SK-N-SH (cell line): ENCODE measurements at regions not wholly inside any gene's neighbourhood (a gene's known extent, or its start where the extent isn't known, plus 50 kb on each side); places are given as distances from the start of the nearest gene placed in this dataset.

ENCODE experiments used
- CTCF ChIA-PET: fragments of 300-600, 350-600 bp; formaldehyde crosslinking; extraction: SDS; loops from one replicate; lab custom pipeline; 2021; lab: Yijun Ruan, JAX
- POLR2A ChIA-PET: fragments of 350-600 bp; sonication (Branson Sonifier 250); formaldehyde crosslinking; extraction: SDS; loops from one replicate; lab custom pipeline; 2020; ENCODE audit warnings: antibody characterized with exemption, inconsistent platforms; lab: Yijun Ruan, JAX
- DNase-seq: peaks from one replicate; pipeline ENCODE4 v3.0.0; 2012
- H2AFZ ChIP-seq: fragments of 200-600 bp; sonication (generic); 2 replicates; pipeline ENCODE4 v1.8.1; 2016; ENCODE audit warnings: antibody characterized with exemption, mild to moderate bottlenecking, low read depth
- H3F3A ChIP-seq: fragments of 200-600 bp; sonication (generic); replicated peaks from 2 replicates; pipeline ENCODE3; 2016; ENCODE audit warnings: antibody characterized with exemption, mild to moderate bottlenecking; ENCODE audit not compliant: insufficient read depth
- H3K27ac ChIP-seq, 2 experiments: fragments of 200-500 bp in 1 of 2; fragments of 200-600 bp in 1 of 2; sonication (Bioruptor generic) in 1 of 2; sonication (generic), shearing (Covaris generic) in 1 of 2; 2 replicates each; pipeline versions ENCODE4 v1.5.1 to v1.6.1; 2014 to 2016; ENCODE audit warnings: low read depth in 2 of 2, inconsistent platforms in 1 of 2, low read length in 1 of 2, mild to moderate bottlenecking in 1 of 2, mixed read lengths in 1 of 2
- H3K27me3 ChIP-seq: fragments of 200-600 bp; sonication (generic), shearing (Covaris generic); 2 replicates; pipeline ENCODE4 v1.6.1; 2016; ENCODE audit warnings: mixed run types; ENCODE audit not compliant: insufficient read depth
- H3K36me3 ChIP-seq, 2 experiments: fragments of 200-500 bp in 1 of 2; fragments of 200-600 bp in 1 of 2; sonication (Bioruptor generic) in 1 of 2; sonication (generic) in 1 of 2; replicated peaks in 1 of 2; 2 replicates each; pipeline versions ENCODE3 to v1.5.1; 2014 to 2016; ENCODE audit warnings: low read length in 1 of 2, mild to moderate bottlenecking in 1 of 2; ENCODE audit not compliant: insufficient read depth in 2 of 2, control insufficient read depth in 1 of 2
- H3K4me1 ChIP-seq, 2 experiments: fragments of 200-500 bp in 1 of 2; fragments of 200-600 bp in 1 of 2; sonication (Bioruptor generic) in 1 of 2; sonication (generic), shearing (Covaris generic) in 1 of 2; 2 replicates each; pipeline versions ENCODE4 v1.5.1 to v1.6.1; 2014 to 2016; ENCODE audit warnings: low read depth in 1 of 2, low read length in 1 of 2, mixed run types in 1 of 2; ENCODE audit not compliant: insufficient read depth in 2 of 2, control insufficient read depth in 1 of 2
- H3K4me2 ChIP-seq: fragments of 200-600 bp; sonication (generic), shearing (Covaris generic); 2 replicates; pipeline ENCODE4 v1.6.1; 2017; ENCODE audit warnings: mixed run types
- H3K4me3 ChIP-seq, 2 experiments: fragments of 200-500 bp in 1 of 2; fragments of 200-600 bp in 1 of 2; sonication (Bioruptor generic) in 1 of 2; sonication (generic), shearing (Covaris generic) in 1 of 2; 2 replicates each; pipeline versions ENCODE4 v1.5.1 to v1.8.1; 2014 to 2016; ENCODE audit warnings: low read depth in 2 of 2, inconsistent platforms in 1 of 2, low read length in 1 of 2, mild to moderate bottlenecking in 1 of 2, mixed read lengths in 1 of 2, moderate library complexity in 1 of 2
- H3K79me2 ChIP-seq: fragments of 200-600 bp; sonication (generic); 2 replicates; pipeline ENCODE4 v1.8.1; 2017; ENCODE audit warnings: mild to moderate bottlenecking; ENCODE audit not compliant: insufficient read depth
- H3K9ac ChIP-seq: fragments of 200-600 bp; sonication (generic); 2 replicates; pipeline ENCODE4 v1.6.1; 2017; ENCODE audit warnings: mixed run types
- H3K9me2 ChIP-seq: fragments of 200-600 bp; sonication (generic); 2 replicates; pipeline ENCODE4 v1.6.1; 2017; ENCODE audit warnings: mixed run types
- H3K9me3 ChIP-seq: fragments of 200-600 bp; sonication (generic); 2 replicates; pipeline ENCODE4 v1.6.1; 2017; ENCODE audit warnings: mixed run types, mild to moderate bottlenecking, moderate library complexity
- H4K20me1 ChIP-seq: fragments of 200-600 bp; sonication (generic); 2 replicates; pipeline ENCODE4 v1.6.1; 2017; ENCODE audit warnings: mild to moderate bottlenecking, mixed run types; ENCODE audit not compliant: insufficient read depth
- ELF1 ChIP-seq: IDR thresholded peaks from 2 replicates; pipeline ENCODE4 v1.4.0; 2012
- EP300 ChIP-seq, 2 experiments: IDR thresholded peaks; 2 replicates each; pipeline versions ENCODE4 v1.4.0 to v1.6.1; 2012; ENCODE audit warnings: borderline replicate concordance in 1 of 2, low read depth in 1 of 2, low read length in 1 of 2
- EZH2phosphoT487 ChIP-seq: fragments of 200-600 bp; sonication (generic); IDR thresholded peaks from 2 replicates; pipeline ENCODE4 v1.6.1; 2017; ENCODE audit warnings: low read depth, mixed run types, mild to moderate bottlenecking, antibody characterized with exemption, moderate library complexity, borderline replicate concordance
- GABPA ChIP-seq: IDR thresholded peaks from 2 replicates; pipeline ENCODE4 v1.4.0; 2012; ENCODE audit warnings: low read depth, mild to moderate bottlenecking
- JUND ChIP-seq: IDR thresholded peaks from 2 replicates; pipeline ENCODE4 v1.4.0; 2012
- MEF2A ChIP-seq: IDR thresholded peaks from 2 replicates; pipeline ENCODE4 v1.4.0; 2012; ENCODE audit warnings: low read depth, borderline replicate concordance
- NFIC ChIP-seq: IDR thresholded peaks from 2 replicates; pipeline ENCODE4 v1.4.0; 2012; ENCODE audit warnings: borderline replicate concordance
- POLR2AphosphoS5 ChIP-seq: IDR thresholded peaks from 2 replicates; pipeline ENCODE4 v1.6.1; 2012; ENCODE audit warnings: low read depth, low read length
- RCOR1 ChIP-seq: fragments of 150-350 bp; IDR thresholded peaks from 2 replicates; pipeline ENCODE4 v1.6.1; 2017; ENCODE audit warnings: antibody characterized with exemption, low read length
- RFX5 ChIP-seq: IDR thresholded peaks from 2 replicates; pipeline ENCODE4 v1.6.1; 2012; ENCODE audit warnings: mild to moderate bottlenecking, improper control_type of control experiment, low read length
- SIN3A ChIP-seq: IDR thresholded peaks from 2 replicates; pipeline ENCODE4 v1.6.1; 2012; ENCODE audit warnings: low read depth, mild to moderate bottlenecking, low read length, moderate library complexity, borderline replicate concordance
- TAF1 ChIP-seq: IDR thresholded peaks from 2 replicates; pipeline ENCODE4 v1.6.1; 2012; ENCODE audit warnings: low read depth, mild to moderate bottlenecking, low read length, moderate library complexity, borderline replicate concordance
- TCF12 ChIP-seq: IDR thresholded peaks from 2 replicates; pipeline ENCODE4 v1.4.0; 2012
- TEAD4 ChIP-seq: IDR thresholded peaks from 2 replicates; pipeline ENCODE4 v1.4.0; 2012; ENCODE audit warnings: mild to moderate bottlenecking, borderline replicate concordance; ENCODE audit not compliant: insufficient read depth
- WGBS: methylation state at CpG from one replicate; pipeline ENCODE4 v1.1.6; 2017; ENCODE audit warnings: low lambda C conversion rate; 5-methylcytosine and 5-hydroxymethylcytosine counted together
- TF ChIP-seq, protein P1 (sequence below): fragments of 150-350 bp; IDR thresholded peaks from 2 replicates; pipeline ENCODE4 v1.6.1; 2016; ENCODE audit warnings: mild to moderate bottlenecking, low read depth, low read length
- TF ChIP-seq, protein P2 (sequence below): fragments of 200-600 bp; sonication (generic); IDR thresholded peaks from 2 replicates; pipeline ENCODE4 v1.6.1; 2017; ENCODE audit warnings: antibody characterized with exemption, mild to moderate bottlenecking, moderate library complexity

DNA sequence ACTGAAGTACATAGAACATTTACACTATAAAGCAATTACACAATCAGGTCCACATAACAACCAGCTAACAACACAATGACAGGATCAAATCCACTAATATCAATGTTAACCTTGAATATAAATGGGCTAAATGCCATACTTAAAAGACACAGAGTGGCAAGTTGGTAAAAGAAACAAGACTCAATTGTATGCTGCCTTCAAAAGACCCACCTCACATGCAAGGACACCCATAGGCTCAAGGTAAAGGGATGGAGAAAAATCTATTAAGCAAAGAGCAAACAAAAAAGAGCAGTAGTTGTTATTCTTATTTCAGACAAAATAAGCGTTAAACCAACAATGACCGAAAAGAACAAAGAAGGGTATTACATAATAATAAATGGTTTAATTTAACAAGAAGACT lies 183.3 kb downstream of the PYDC2 start:
- no peak overlapping the region for H3K9ac ChIP-seq
- POLR2A ChIA-PET = no interaction called here

DNA sequence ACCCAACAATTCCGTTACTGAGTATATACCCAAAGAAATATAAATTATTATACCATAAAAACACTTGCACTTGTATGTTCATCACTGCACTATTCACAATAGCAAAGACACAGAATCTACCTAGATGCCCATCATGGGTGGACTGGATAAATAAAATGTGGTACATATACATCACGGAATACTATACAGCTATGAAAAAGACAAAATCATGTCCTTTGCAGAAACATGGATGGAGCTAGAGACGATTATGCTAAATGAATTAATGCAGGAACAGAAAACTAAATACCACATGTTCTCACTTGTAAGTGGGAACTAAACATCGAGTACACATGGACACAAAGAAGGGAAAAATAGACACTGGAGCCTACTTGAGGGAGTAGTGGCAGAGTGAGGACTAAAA lies 185.3 kb downstream of the PYDC2 start:
- Histone ChIP-seq H3F3A (no peaks in the 10 kb centered on the region), H3K4me3 (no peak overlapping the region), H3K4me2 (no peak overlapping the region), H4K20me1 (no peaks in the 10 kb centered on the region), H3K27ac (no peak overlapping the region), H3K9me3 (no peaks in the 10 kb centered on the region), H3K36me3 (no peaks in the 10 kb centered on the region), H3K9me2 (no peaks in the 10 kb centered on the region), H3K27me3 (no peaks in the 10 kb centered on the region), H3K79me2 (no peaks in the 10 kb centered on the region), H3K4me1 (no peaks in the 10 kb centered on the region), H3K9ac (no peak overlapping the region), H2AFZ (no peak overlapping the region)
- POLR2A ChIA-PET = no interaction called here
- 26% methylated on average over 4 of the region's 4 CpGs for WGBS
- no peak for DNase-seq
- CTCF ChIA-PET = no interaction called here
- TF ChIP-seq EP300 (IDR thresholded peaks at IDR 0.05; ENCODE audit: borderline replicate concordance in 1 of 2, low read depth in 1 of 2, low read length in 1 of 2) = no peak
- no peak for TF ChIP-seq RFX5

More for the DNA sequence above, 183.3 kb downstream of the PYDC2 start:
- no peak for DNase-seq
- Histone ChIP-seq H3K27ac (no peak overlapping the region), H2AFZ (no peak overlapping the region), H3K27me3 (no peaks in the 10 kb centered on the region), H3K4me1 (no peaks in the 10 kb centered on the region), H4K20me1 (no peaks in the 10 kb centered on the region), H3K4me2 (no peak overlapping the region), H3K4me3 (no peak overlapping the region), H3K9me2 (no peaks in the 10 kb centered on the region), H3K36me3 (no peaks in the 10 kb centered on the region), H3K79me2 (no peaks in the 10 kb centered on the region), H3F3A (no peaks in the 10 kb centered on the region), H3K9me3 (no peaks in the 10 kb centered on the region)
- TF ChIP-seq GABPA = no peak
- TF ChIP-seq ELF1 = no peak
- no peak for TF ChIP-seq TAF1
- no peak for TF ChIP-seq MEF2A
- TF ChIP-seq JUND = no peak
- no peak for TF ChIP-seq SIN3A
- no peak for TF ChIP-seq TCF12
- TF ChIP-seq RCOR1 = no peak
- TF ChIP-seq NFIC = no peak
- TF ChIP-seq TEAD4 = no peak
- TF ChIP-seq, protein P1, sequence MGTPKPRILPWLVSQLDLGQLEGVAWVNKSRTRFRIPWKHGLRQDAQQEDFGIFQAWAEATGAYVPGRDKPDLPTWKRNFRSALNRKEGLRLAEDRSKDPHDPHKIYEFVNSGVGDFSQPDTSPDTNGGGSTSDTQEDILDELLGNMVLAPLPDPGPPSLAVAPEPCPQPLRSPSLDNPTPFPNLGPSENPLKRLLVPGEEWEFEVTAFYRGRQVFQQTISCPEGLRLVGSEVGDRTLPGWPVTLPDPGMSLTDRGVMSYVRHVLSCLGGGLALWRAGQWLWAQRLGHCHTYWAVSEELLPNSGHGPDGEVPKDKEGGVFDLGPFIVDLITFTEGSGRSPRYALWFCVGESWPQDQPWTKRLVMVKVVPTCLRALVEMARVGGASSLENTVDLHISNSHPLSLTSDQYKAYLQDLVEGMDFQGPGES = no peak
- TF ChIP-seq, protein P2, sequence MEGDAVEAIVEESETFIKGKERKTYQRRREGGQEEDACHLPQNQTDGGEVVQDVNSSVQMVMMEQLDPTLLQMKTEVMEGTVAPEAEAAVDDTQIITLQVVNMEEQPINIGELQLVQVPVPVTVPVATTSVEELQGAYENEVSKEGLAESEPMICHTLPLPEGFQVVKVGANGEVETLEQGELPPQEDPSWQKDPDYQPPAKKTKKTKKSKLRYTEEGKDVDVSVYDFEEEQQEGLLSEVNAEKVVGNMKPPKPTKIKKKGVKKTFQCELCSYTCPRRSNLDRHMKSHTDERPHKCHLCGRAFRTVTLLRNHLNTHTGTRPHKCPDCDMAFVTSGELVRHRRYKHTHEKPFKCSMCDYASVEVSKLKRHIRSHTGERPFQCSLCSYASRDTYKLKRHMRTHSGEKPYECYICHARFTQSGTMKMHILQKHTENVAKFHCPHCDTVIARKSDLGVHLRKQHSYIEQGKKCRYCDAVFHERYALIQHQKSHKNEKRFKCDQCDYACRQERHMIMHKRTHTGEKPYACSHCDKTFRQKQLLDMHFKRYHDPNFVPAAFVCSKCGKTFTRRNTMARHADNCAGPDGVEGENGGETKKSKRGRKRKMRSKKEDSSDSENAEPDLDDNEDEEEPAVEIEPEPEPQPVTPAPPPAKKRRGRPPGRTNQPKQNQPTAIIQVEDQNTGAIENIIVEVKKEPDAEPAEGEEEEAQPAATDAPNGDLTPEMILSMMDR = no peak
- TF ChIP-seq EZH2phosphoT487 = no peak
- TF ChIP-seq POLR2AphosphoS5 = no peak
- CTCF ChIA-PET = no interaction called here
- WGBS = 90% methylated on average over 2 of the region's 2 CpGs
